ENCODE measurements at regions not wholly inside any gene's neighbourhood (a gene's known extent, or its start where the extent isn't known, plus 50 kb on each side); places are given as distances from the start of the nearest gene placed in this dataset.

- no peak for DNase-seq
These were observed 254.4 kb upstream of the FAT4 start for GRCh38 chr4:125060376-125060775.

- no peak for DNase-seq
These were observed 265.0 kb upstream of the FAT4 start for GRCh38 chr4:125049711-125050110.

GRCh38 chr4:125045311-125045710, 269.4 kb upstream of the FAT4 start:
- no peak for DNase-seq

- no peak for DNase-seq
These were observed 269.9 kb upstream of the FAT4 start for GRCh38 chr4:125044886-125045285.

- no peak for DNase-seq
These were observed 271.3 kb upstream of the FAT4 start for GRCh38 chr4:125043486-125043885.

- no peak for DNase-seq
These were observed 272.7 kb upstream of the FAT4 start for GRCh38 chr4:125042041-125042440.

GRCh38 chr4:125041372-125041930, 273.3 kb upstream of the FAT4 start:
- no peak for DNase-seq

GRCh38 chr4:125039550-125039949, 275.2 kb upstream of the FAT4 start:
- no peak for DNase-seq

GRCh38 chr4:125022855-125023501, 291.8 kb upstream of the FAT4 start:
- DNase-seq: no peak

GRCh38 chr4:125021189-125021588, 293.6 kb upstream of the FAT4 start:
- no peak for DNase-seq

- DNase-seq: no peak
These were observed 294.4 kb upstream of the FAT4 start for GRCh38 chr4:125020089-125021034.

GRCh38 chr4:125016892-125017299, 297.9 kb upstream of the FAT4 start:
- no peak for DNase-seq

GRCh38 chr4:125013891-125014290, 300.9 kb upstream of the FAT4 start:
- DNase-seq: no peak

GRCh38 chr4:125011646-125012045, 299.1 kb upstream of the ANKRD50 start:
- no peak for DNase-seq

- DNase-seq: no peak
These were observed 298.4 kb upstream of the ANKRD50 start for GRCh38 chr4:125010796-125011503.

- no peak for DNase-seq
These were observed 296.1 kb upstream of the ANKRD50 start for GRCh38 chr4:125008676-125009075.

- no peak for DNase-seq
These were observed 292.1 kb upstream of the ANKRD50 start for GRCh38 chr4:125004676-125005075.

GRCh38 chr4:125003840-125004239, 291.3 kb upstream of the ANKRD50 start:
- DNase-seq: no peak

- DNase-seq: no peak
These were observed 285.5 kb upstream of the ANKRD50 start for GRCh38 chr4:124997991-124998390.

GRCh38 chr4:124997124-124997523, 284.6 kb upstream of the ANKRD50 start:
- DNase-seq: no peak

GRCh38 chr4:124993838-124994237, 281.3 kb upstream of the ANKRD50 start:
- DNase-seq: no peak

GRCh38 chr4:124990398-124990797, 277.9 kb upstream of the ANKRD50 start:
- DNase-seq: no peak

GRCh38 chr4:124980276-124980752, 267.8 kb upstream of the ANKRD50 start:
- no peak for DNase-seq

All from hematopoietic multipotent progenitor cell treated with erythropoietin and hydrocortisone succinate and interleukin-3 and kit ligand, for 8 days (in vitro differentiated cells).